ENCODE measurements at regions not wholly inside any gene's neighbourhood (a gene's known extent, or its start where the extent isn't known, plus 50 kb on each side); places are given as distances from the start of the nearest gene placed in this dataset. TPM values are rescaled to one million over a fixed set of nuclear protein-coding genes. Genes with fewer than 3 reads are reported as not detected.

- no peaks in the 10 kb centered on the region for H3K36me3 ChIP-seq (ENCODE audit: insufficient read depth, low read length)
- ChIA-PET POLR2A (interaction anchor here (1.0 kb wide), 1 partner anchor 19 kb away, joined by 3 read pairs; no protein-coding TSS in a partner anchor), CTCF (ENCODE audit: unreplicated experiment) (no interaction called here)
- no peak overlapping the region for H2AFZ ChIP-seq (ENCODE audit: low read length)
- H3K9me3 ChIP-seq (ENCODE audit: low read length): no peaks in the 10 kb centered on the region
- no peaks in the 10 kb centered on the region for H4K20me1 ChIP-seq (ENCODE audit: insufficient read depth, low read length)
- BruUV-seq (replicated peaks): no TSS peak
- peaks cover 15% of the 10 kb centered on the region for H3K4me1 ChIP-seq (ENCODE audit: insufficient read depth, low read length, poor library complexity, severe bottlenecking)
- no peak for TF ChIP-seq EZH2phosphoT487 (IDR thresholded peaks at IDR 0.05; ENCODE audit: borderline replicate concordance, low read depth, low read length)
- no peak for TF ChIP-seq CTCF (conservative IDR thresholded peaks at IDR 0.05; ENCODE audit: low read length)
- no peaks in the 10 kb centered on the region for H3K9me2 ChIP-seq (ENCODE audit: insufficient read depth, low read length)
- no peak overlapping the region for H3K4me2 ChIP-seq (ENCODE audit: low read length)
- intact Hi-C loops (cut with micrococcal nuclease; ENCODE audit: unreplicated experiment): no loop called here
- no peak overlapping the region for H3K4me3 ChIP-seq (ENCODE audit: low read depth, low read length, poor library complexity, severe bottlenecking)
- no peak for DNase-seq (ENCODE audit: low spot score)
- no peaks in the 10 kb centered on the region for H3K79me2 ChIP-seq (ENCODE audit: insufficient read depth, low read depth, low read length)
- no peak overlapping the region for H3K27ac ChIP-seq (ENCODE audit: low read depth, low read length, poor library complexity, severe bottlenecking)
Observed at GRCh38 chr1:55272994-55273393, 57.8 kb upstream of the USP24 start.

Small RNA genes in the stretch of these regions (small RNA-seq; reads per million reads assigned to genes)
- gene RF00019 (not detected), gene RNU6-830P (not detected)
